NCI-H524 (cell line): ENCODE measurements at regions not wholly inside any gene's neighbourhood (a gene's known extent, or its start where the extent isn't known, plus 50 kb on each side); places are given as distances from the start of the nearest gene placed in this dataset.

ENCODE experiments used
- DNase-seq, 2 experiments: peaks; one replicate each; lab custom pipeline; 2025; lab: John Stamatoyannopoulos, UW

- no peak for DNase-seq
Measured at GRCh38 chr1:8203056-8203455, 114.9 kb upstream of the SLC45A1 start.

- DNase-seq = no peak
Measured at GRCh38 chr1:8202182-8202905, 115.6 kb upstream of the SLC45A1 start.

GRCh38 chr1:8201331-8201861 lies 116.5 kb upstream of the SLC45A1 start:
- no peak for DNase-seq

- no peak for DNase-seq
Measured at GRCh38 chr1:8200317-8201115, 117.4 kb upstream of the SLC45A1 start.

- DNase-seq = no peak
Measured at GRCh38 chr1:8198522-8198921, 119.4 kb upstream of the SLC45A1 start.

- DNase-seq = no peak
Measured at GRCh38 chr1:8197493-8198282, 120.2 kb upstream of the SLC45A1 start.

- no peak for DNase-seq
Measured at GRCh38 chr1:8194481-8195227, 123.3 kb upstream of the SLC45A1 start.

- DNase-seq = no peak
Measured at GRCh38 chr1:8193840-8194406, 124.0 kb upstream of the SLC45A1 start.

- DNase-seq = no peak
Measured at GRCh38 chr1:8191474-8191873, 126.4 kb upstream of the SLC45A1 start.

GRCh38 chr1:8189931-8190483 lies 127.9 kb upstream of the SLC45A1 start:
- no peak for DNase-seq

GRCh38 chr1:8185400-8185799 lies 132.5 kb upstream of the SLC45A1 start:
- DNase-seq = no peak

- no peak for DNase-seq
Measured at GRCh38 chr1:8184301-8184700, 133.6 kb upstream of the SLC45A1 start.

- DNase-seq = no peak
Measured at GRCh38 chr1:8182034-8182761, 135.7 kb upstream of the SLC45A1 start.

- no peak for DNase-seq
Measured at GRCh38 chr1:8179132-8179793, 138.7 kb upstream of the SLC45A1 start.

- DNase-seq = no peak
Measured at GRCh38 chr1:8176279-8176678, 141.6 kb upstream of the SLC45A1 start.

- no peak for DNase-seq
Measured at GRCh38 chr1:8174807-8175206, 143.1 kb upstream of the SLC45A1 start.

GRCh38 chr1:8171751-8172464 lies 145.8 kb upstream of the ERRFI1 start:
- no peak for DNase-seq

GRCh38 chr1:8170059-8170835 lies 144.1 kb upstream of the ERRFI1 start:
- no peak for DNase-seq
